ENCODE measurements at regions not wholly inside any gene's neighbourhood (a gene's known extent, or its start where the extent isn't known, plus 50 kb on each side); places are given as distances from the start of the nearest gene placed in this dataset.

GRCh38 chr18:43827311-43827710 lies 550.0 kb upstream of the SYT4 start:
- no peak for TF ChIP-seq STAT6 (CRISPR knock-in tag; conservative IDR thresholded peaks at IDR 0.05; ENCODE audit: low read depth)
- no peak for TF ChIP-seq CTCF (IDR thresholded peaks at IDR 0.05)
- TF ChIP-seq JAZF1 (CRISPR knock-in tag; IDR thresholded peaks at IDR 0.05): no peak
- TF ChIP-seq ATF3 (CRISPR knock-in tag; conservative IDR thresholded peaks at IDR 0.05): no peak
- TF ChIP-seq FOXP4 (CRISPR knock-in tag; IDR thresholded peaks at IDR 0.05): no peak
- TF ChIP-seq MAX (CRISPR knock-in tag; IDR thresholded peaks at IDR 0.05): no peak
- no peak for TF ChIP-seq NFYB (CRISPR knock-in tag; conservative IDR thresholded peaks at IDR 0.05; ENCODE audit: low read depth)
- TF ChIP-seq ELF4 (CRISPR knock-in tag; IDR thresholded peaks at IDR 0.05; ENCODE audit: low read depth): no peak
- TF ChIP-seq NR2C2 (CRISPR knock-in tag; IDR thresholded peaks at IDR 0.05): no peak
- no peak for TF ChIP-seq ZNF121 (CRISPR knock-in tag; IDR thresholded peaks at IDR 0.05)
- TF ChIP-seq CREB1 (CRISPR knock-in tag; IDR thresholded peaks at IDR 0.05): no peak
